AG04450 (cell line): ENCODE measurements at regions not wholly inside any gene's neighbourhood (a gene's known extent, or its start where the extent isn't known, plus 50 kb on each side); places are given as distances from the start of the nearest gene placed in this dataset.

Source experiments
- CTCF ChIA-PET: fragments of 300-600, 350-600 bp; formaldehyde crosslinking; extraction: SDS; loops from one replicate; lab custom pipeline; 2022; ENCODE audit warnings: antibody characterized with exemption, inconsistent platforms; lab: Charles Lee
- POLR2A ChIA-PET: fragments of 350-600 bp; formaldehyde crosslinking; extraction: SDS; loops from one replicate; lab custom pipeline; 2021; ENCODE audit warnings: antibody characterized with exemption, inconsistent platforms; lab: Yijun Ruan, JAX
- DNase-seq: peaks from one replicate; pipeline ENCODE4 v3.0.0-alpha.2; 2011; ENCODE audit warnings: low read depth, low spot score
- H3K27ac ChIP-seq: one replicate; pipeline ENCODE4 v1.5.1; 2012; ENCODE audit warnings: low read depth, low read length, control low read depth
- H3K27me3 ChIP-seq: one replicate; pipeline ENCODE4 v1.6.0; 2012; ENCODE audit warnings: low read length; ENCODE audit not compliant: control insufficient read depth, insufficient read depth
- H3K4me3 ChIP-seq: 2 replicates; pipeline ENCODE4 v1.5.1; 2011; ENCODE audit warnings: mild to moderate bottlenecking, low read depth, low read length, control low read depth
- H3K9me3 ChIP-seq: 2 replicates; pipeline ENCODE4 v1.5.1; 2012; ENCODE audit warnings: low read length; ENCODE audit not compliant: control insufficient read depth, insufficient read depth
- TF ChIP-seq, protein P1 (sequence below): IDR thresholded peaks from 2 replicates; pipeline ENCODE4 v1.5.1; 2011; ENCODE audit warnings: low read depth, low read length, control low read depth, inconsistent platforms

DNA sequence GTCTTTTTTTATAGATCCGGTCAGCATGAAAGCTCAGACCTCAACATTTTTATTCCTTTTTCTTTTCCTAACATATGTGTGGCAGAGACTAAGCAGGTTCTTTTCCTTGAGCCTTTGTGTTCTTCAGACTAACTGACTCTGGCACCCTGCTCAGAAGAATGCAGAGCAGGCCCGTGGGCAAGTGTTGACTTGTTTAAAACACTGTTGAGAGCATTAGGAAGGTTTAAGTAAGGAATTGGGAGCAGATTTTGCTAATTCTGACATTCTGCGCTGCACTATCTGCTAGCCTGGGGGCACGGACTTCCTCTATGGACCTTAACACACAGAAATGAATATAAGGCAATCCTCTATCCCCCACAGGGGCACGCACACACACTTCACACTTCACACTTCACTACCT is 182.5 kb upstream of the PIK3R1 start:
- CTCF ChIA-PET = no interaction called here
- TF ChIP-seq, protein P1, sequence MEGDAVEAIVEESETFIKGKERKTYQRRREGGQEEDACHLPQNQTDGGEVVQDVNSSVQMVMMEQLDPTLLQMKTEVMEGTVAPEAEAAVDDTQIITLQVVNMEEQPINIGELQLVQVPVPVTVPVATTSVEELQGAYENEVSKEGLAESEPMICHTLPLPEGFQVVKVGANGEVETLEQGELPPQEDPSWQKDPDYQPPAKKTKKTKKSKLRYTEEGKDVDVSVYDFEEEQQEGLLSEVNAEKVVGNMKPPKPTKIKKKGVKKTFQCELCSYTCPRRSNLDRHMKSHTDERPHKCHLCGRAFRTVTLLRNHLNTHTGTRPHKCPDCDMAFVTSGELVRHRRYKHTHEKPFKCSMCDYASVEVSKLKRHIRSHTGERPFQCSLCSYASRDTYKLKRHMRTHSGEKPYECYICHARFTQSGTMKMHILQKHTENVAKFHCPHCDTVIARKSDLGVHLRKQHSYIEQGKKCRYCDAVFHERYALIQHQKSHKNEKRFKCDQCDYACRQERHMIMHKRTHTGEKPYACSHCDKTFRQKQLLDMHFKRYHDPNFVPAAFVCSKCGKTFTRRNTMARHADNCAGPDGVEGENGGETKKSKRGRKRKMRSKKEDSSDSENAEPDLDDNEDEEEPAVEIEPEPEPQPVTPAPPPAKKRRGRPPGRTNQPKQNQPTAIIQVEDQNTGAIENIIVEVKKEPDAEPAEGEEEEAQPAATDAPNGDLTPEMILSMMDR = no peak

DNA sequence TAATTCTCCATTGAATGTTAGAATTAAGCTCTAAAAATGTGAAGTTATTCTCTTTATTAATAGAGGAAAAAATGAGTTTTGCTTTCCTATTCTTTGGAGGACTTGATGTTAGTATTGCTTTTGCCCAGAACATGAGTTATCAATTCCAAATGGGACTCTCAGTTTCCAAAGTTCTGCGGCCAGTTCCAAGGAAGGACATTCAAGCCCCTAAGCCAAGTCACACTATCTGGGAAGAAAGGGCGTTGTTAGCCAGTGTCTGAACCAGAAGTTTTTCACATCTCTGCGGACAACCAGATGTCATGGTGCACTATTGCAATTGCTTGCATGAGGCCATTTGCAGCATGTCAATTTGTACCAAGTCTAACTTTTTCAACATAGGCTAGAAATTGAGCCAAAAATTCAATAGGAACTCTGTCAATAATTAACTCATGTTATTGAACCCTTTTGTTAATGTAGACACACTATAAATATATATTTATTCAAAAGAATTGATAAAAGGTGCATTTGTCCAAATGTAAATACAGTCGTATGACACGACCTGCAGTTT is 183.3 kb upstream of the PIK3R1 start:
- H3K27me3 ChIP-seq = no peaks in the 10 kb centered on the region
- CTCF ChIA-PET = no interaction called here
- POLR2A ChIA-PET = no interaction called here
- TF ChIP-seq, protein P1 = no peak
- H3K4me3 ChIP-seq = no peak overlapping the region
- no peak overlapping the region for H3K27ac ChIP-seq
- no peak for DNase-seq
- no peaks in the 10 kb centered on the region for H3K9me3 ChIP-seq

More for the DNA sequence above, 182.5 kb upstream of the PIK3R1 start:
- DNase-seq = no peak
- POLR2A ChIA-PET = no interaction called here
- no peak overlapping the region for H3K27ac ChIP-seq
- H3K9me3 ChIP-seq = no peaks in the 10 kb centered on the region
- H3K27me3 ChIP-seq = no peaks in the 10 kb centered on the region
- H3K4me3 ChIP-seq = no peak overlapping the region

DNA sequence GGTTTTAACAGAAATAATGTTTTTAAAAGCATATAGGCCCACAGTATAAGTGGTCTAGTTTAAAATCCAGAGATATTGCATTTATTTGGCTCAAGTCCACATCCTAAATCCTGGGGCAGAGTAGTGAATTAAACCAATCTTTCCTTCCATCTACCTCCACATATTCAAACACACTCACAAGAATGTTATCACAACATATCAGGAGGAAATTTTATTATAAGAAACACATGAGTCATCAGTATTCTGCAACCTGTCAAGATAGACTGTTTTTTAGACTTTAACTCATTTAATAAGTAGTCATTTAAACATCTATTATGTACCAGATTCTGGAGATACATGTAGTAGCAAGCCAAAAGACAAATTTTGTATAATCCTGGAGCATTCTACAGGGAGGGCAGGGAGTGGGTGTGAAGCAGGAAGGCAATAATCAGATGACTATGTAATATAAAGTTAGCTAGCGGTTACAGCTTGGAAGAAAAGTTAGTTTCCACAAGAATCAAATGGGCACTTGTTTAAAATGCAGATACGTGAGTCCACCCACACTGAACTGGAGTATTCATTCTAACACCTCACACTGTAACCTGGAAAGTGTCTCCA is 187.3 kb upstream of the PIK3R1 start:
- TF ChIP-seq, protein P1 = no peak
- ChIA-PET CTCF (interaction anchor here (1.1 to 1.4 kb wide), 2 partner anchors 18 to 224 kb away, joined by 4 to 5 read pairs; no protein-coding TSS in a partner anchor), POLR2A (interaction anchor here (1.1 to 1.2 kb wide), 2 partner anchors 18 to 187 kb away, joined by 3 to 5 read pairs; partner anchors contain the start of gene PIK3R1)
- H3K9me3 ChIP-seq = no peaks in the 10 kb centered on the region
- DNase-seq = no peak
- no peak overlapping the region for H3K27ac ChIP-seq
- H3K4me3 ChIP-seq = no peak overlapping the region
- no peaks in the 10 kb centered on the region for H3K27me3 ChIP-seq

DNA sequence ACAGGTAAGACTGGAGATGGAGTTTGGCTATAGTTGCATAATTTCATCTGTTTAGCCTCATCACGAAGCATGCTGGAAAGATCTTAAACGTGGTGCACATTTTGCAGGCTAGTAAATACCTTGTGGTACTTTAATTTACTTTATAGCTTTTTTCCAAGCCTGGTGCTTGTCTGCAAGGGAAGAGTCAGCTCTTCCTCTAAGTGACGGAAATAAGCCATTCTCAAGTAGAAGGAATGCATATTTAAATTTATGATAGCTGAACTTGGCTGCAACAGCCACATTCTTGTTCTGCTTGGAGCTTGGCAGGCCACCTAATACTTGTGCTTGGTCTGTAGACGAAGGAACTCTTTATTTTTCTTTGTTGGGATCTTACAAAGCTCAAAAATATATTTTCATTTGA is 188.0 kb upstream of the PIK3R1 start:
- H3K9me3 ChIP-seq = no peaks in the 10 kb centered on the region
- ChIA-PET CTCF (interaction anchor here (1.4 kb wide), 1 partner anchor 225 kb away, joined by 4 read pairs; no protein-coding TSS in a partner anchor), POLR2A (interaction anchor here (0.6 to 1.2 kb wide), 3 partner anchors 19 to 188 kb away, joined by 3 to 6 read pairs (median 5); partner anchors contain the start of gene PIK3R1)
- TF ChIP-seq, protein P1 = no peak
- DNase-seq = peak; percentile 53
- no peaks in the 10 kb centered on the region for H3K27me3 ChIP-seq
- no peak overlapping the region for H3K4me3 ChIP-seq
- no peak overlapping the region for H3K27ac ChIP-seq
